Right lobe of liver (tissue), 4 donors: ENCODE measurements at regions not wholly inside any gene's neighbourhood (a gene's known extent, or its start where the extent isn't known, plus 50 kb on each side); places are given as distances from the start of the nearest gene placed in this dataset.

Experiments used
- POLR2A ChIP-seq: fragments of 450-650 bp; IDR thresholded peaks from one replicate; pipeline ENCODE4 v1.6.1; 2017; ENCODE audit warnings: antibody characterized with exemption, mild to moderate bottlenecking
- TF ChIP-seq, protein P1 (sequence below), 4 donors: fragments of 200-600 bp in 3 of 4; fragments of 450-650 bp in 1 of 4; IDR thresholded peaks; one replicate each; pipeline versions ENCODE4 v1.5.1 to v1.8.0; 2016 to 2022; ENCODE audit warnings: antibody characterized with exemption in 4 of 4, mild to moderate bottlenecking in 2 of 4
- donor health status: DM: no; HTN: no; CAD: no.
- donor health status: DM: no; HTN: no; CAD: no.
- donor health status: DM: no; HTN: yes; CAD: no.

DNA sequence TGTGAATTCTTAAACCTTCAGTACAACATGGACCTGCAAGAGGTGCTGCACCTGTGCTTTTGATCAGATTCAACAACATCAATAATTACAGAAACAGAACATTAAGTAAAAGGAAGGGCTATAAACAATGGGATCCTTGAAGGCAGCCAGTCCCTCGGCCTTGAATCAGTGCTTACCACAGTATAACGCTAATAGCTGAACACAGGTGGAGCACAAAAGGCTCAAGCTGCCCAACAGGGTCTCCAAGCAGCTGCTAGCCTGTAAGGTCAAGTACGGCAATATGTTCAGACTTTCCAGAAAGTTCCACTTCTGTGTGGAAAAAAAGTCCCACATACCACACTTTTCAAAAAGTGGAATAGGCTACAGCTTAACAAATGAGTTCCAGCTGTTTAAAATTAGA lies 61.9 kb upstream of the ITGA1 start:
- TF ChIP-seq, protein P1, sequence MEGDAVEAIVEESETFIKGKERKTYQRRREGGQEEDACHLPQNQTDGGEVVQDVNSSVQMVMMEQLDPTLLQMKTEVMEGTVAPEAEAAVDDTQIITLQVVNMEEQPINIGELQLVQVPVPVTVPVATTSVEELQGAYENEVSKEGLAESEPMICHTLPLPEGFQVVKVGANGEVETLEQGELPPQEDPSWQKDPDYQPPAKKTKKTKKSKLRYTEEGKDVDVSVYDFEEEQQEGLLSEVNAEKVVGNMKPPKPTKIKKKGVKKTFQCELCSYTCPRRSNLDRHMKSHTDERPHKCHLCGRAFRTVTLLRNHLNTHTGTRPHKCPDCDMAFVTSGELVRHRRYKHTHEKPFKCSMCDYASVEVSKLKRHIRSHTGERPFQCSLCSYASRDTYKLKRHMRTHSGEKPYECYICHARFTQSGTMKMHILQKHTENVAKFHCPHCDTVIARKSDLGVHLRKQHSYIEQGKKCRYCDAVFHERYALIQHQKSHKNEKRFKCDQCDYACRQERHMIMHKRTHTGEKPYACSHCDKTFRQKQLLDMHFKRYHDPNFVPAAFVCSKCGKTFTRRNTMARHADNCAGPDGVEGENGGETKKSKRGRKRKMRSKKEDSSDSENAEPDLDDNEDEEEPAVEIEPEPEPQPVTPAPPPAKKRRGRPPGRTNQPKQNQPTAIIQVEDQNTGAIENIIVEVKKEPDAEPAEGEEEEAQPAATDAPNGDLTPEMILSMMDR (IDR thresholded peaks at IDR 0.05) = no peak
- TF ChIP-seq POLR2A = no peak
